ENCODE measurements at regions not wholly inside any gene's neighbourhood (a gene's known extent, or its start where the extent isn't known, plus 50 kb on each side); places are given as distances from the start of the nearest gene placed in this dataset.
A peak's percentile ranks its signal among the peaks of the same experiment; 100 is the strongest.
"Not testable (repeated sequence)": the region's sequence is repeated elsewhere in the genome, so short reads cannot be mapped to it uniquely, and the experiment has no call there.

DNA sequence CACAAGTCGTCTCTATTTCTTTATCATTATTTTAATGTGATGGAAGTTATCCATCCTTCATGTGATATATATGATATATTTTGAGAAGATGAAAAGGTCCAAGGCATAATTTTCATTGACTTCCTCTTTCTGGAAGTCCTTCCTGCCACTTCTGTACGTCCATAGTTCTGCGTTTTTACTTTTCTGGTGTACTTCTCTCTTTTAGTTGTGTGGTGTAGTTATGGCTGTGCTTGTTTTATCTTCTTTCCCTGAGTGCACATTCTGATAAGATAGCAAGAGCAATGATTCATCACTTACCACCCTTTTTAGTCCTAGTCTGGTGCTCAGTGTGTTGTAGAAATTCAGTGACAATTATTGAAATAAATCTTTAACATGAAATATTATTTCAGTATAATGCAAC is 231.3 kb upstream of the FERD3L start:
- DNase-seq (ENCODE audit: low spot score), result no peak

DNA sequence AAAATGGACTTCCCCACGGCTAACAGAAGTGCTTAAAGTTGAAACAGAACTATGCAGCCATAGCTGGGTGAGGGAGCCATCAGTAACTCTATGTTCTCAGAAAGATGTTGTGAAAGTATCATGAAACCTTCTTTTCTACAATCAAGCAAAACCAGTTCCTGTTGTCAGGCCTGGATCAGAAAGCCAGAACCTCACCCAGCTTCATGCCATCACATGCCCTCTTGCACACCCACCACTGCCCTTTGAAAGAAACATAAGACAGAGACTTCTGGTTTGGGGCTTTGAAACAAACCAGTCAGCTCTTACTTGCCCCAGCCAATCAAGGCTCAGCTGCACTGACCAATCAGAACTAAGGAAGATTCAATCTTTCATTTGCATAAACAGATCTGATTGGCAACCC is 230.8 kb upstream of the FERD3L start:
- DNase-seq (ENCODE audit: low spot score), result no peak

- DNase-seq (ENCODE audit: low spot score), result no peak
Observed at GRCh38 chr7:19373334-19373733, 228.1 kb upstream of the FERD3L start.

- no peak for DNase-seq (ENCODE audit: low spot score)
Observed at GRCh38 chr7:19369806-19370205, 224.6 kb upstream of the FERD3L start.

GRCh38 chr7:19369182-19369581 is 224.0 kb upstream of the FERD3L start:
- no peak for DNase-seq (ENCODE audit: low spot score)

- DNase-seq (ENCODE audit: low spot score), result no peak
Observed at GRCh38 chr7:19368491-19368925, 223.3 kb upstream of the FERD3L start.

DNA sequence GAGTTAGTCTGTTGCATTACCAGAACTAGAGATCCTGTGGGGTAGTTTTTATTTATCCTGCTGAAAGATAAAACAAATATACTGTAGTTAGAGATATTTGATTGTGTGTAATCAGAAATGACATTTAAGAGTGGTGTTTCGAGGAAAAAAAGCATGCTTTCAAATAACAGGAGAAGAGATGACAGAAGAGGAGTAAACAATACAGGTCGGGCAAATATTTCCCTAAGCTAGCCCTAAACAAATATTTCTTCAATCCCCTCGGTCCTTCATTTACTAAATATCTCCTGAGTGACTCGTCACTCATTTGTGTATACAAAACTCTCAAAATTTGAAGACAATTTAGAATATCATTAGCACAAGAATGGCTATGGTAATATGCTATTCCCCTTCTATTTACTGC is 219.7 kb upstream of the FERD3L start:
- no peak for DNase-seq (ENCODE audit: low spot score)

DNA sequence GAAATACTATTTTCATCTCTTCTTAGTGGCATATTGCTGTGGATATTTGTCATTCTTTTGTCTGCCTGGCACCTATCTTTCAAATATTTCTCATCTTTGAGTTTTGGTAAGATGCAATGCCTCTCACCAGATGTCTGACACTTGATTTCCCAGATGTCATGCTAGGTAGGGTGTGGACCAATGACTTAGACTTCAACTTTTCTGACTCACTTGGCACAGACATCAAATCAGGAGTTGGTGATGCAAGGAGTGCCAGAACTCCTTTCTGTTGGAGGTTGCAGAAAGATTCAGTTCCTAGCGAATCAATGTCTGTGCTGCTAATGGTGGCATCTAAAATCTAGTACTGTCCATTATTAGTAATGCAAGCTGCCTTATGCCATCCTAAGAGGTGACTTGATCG is 216.9 kb upstream of the FERD3L start:
- DNase-seq (ENCODE audit: low spot score), result no peak

DNA sequence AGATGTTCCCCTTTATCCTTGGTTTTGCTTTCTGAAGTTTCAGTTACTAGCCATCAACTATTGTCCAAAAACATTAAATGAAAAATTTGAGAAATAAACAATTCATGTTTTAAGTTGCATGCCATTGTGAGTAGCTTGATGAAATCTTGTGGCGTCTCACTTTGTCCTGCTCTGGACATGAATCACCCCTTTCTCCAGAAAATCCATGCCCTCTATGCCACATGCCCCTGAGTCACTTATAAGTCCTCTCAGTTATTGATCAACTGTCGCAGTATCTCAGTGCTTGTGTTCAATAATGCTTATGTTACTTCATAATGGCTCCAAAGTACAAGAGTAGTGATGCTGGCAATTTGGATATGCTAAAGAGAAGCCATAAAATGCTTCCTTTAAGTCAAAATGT is 208.0 kb upstream of the FERD3L start:
- DNase-seq (ENCODE audit: low spot score), result no peak

DNA sequence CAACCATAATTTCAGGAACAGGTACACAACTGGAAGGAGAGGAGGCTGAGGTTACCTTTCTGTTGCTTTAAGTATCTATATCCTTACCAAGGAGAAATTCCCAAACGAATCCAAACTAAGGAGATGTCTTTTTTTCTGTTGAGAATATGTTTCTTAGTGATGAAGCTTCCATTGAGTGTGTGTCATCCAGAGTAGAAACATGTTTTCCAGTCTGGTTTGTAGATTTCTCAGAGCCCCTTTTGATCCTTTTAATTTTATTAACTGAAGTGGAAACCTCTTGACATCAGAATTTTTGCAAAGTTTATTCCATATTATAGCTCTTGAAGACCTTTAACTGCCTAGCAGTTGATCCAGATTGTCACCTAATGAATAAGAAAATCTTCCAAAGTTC is 207.1 kb upstream of the FERD3L start:
- DNase-seq (ENCODE audit: low spot score), result no peak

GRCh38 chr7:19351341-19352304 is 206.4 kb upstream of the FERD3L start:
- DNase-seq (ENCODE audit: low spot score), result no peak

- no peak for DNase-seq (ENCODE audit: low spot score)
Observed at GRCh38 chr7:19339512-19339911, 194.3 kb upstream of the FERD3L start.

- not testable (repeated sequence) for DNase-seq (ENCODE audit: low spot score)
Observed at GRCh38 chr7:19338512-19338911, 193.3 kb upstream of the FERD3L start.

DNA sequence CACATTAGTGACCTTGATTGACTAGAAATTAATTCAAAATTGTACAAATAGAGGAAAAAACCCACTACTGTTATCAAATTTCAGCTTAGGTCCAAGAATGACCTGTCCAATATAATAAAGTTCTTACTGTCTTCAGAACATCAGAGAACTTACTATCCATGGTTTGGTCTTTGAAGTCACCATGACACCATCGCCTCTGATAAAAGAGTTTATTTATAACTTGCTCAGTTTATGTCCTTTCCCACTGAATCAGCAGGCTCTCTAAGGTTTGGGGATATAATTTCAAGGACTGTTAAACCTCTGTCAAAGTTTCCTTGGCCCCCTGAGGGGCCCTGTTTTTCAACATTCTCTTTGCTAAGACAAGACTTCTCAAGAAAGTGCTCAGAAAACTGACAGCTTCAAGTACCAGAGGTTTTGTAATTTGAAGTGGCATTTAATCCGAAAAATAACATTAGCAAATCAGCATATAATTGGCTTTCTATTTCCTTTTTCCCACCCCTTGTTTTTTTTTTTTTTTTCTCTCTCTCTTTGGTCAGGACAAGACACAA is 191.7 kb upstream of the FERD3L start:
- DNase-seq (ENCODE audit: low spot score), result no peak

DNA sequence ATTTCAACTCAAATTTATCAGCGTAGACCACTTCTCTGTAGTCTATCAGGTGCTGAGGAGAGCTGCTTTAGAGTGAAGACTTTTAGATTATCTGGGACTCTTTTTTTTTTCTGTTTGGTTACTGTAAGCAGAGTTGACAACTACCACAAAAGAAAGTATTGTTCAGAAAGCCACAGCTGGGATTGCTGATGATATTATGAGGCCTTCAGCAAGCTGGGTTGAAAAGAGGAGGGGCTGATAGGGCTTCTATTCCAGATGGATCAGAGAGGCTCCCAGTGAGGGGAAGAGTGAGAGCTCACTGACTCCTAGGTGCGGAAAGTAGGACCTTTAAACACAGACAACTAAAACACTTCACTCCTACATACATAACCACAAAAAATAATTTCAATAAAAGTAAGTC is 188.5 kb upstream of the FERD3L start:
- DNase-seq (ENCODE audit: low spot score), result peak; percentile 56

DNA sequence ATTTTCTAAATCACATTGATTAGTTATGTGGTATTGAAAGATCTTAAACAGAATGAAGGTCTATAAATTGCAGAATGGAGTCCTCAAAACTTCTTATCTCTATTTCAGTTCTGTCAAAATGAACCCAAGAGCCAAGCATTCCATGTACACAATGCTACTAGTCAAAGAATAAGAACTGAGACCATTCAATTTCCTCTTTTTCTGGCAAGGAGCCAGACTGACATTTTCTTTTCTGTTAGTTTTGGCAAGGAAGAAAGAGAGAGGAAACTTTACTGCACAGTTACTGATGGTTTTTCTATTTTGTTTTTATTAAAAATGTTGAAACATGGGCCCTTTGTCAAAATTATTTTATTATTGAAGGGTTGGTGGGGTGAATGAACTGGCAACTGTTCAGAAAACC is 181.8 kb upstream of the FERD3L start:
- no peak for DNase-seq (ENCODE audit: low spot score)

- no peak for DNase-seq (ENCODE audit: low spot score)
Observed at GRCh38 chr7:19322002-19322401, 176.8 kb upstream of the FERD3L start.

DNA sequence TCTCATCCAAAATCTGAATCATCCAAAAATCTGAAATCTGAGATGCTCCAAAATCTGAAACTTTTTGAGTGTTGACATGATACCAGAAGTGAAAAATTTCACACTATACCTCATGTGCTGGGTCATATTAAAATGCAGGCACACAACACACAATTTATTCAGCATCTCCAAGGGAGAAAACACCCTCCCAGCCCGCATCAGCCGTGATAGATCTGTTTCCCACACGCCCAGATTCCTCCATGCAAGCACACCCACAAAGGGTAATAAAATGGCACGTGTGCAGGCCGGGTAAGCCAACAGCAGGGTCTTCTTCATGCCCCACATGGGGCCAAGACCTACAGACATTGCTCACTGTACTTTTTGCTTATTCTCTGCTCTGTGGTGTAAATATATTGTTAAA is 173.1 kb upstream of the FERD3L start:
- DNase-seq (ENCODE audit: low spot score), result no peak

- no peak for DNase-seq (ENCODE audit: low spot score)
Observed at GRCh38 chr7:19317461-19317860, 172.2 kb upstream of the FERD3L start.

GRCh38 chr7:19312416-19312815 is 167.2 kb upstream of the FERD3L start:
- no peak for DNase-seq (ENCODE audit: low spot score)

GRCh38 chr7:19307554-19307953 is 162.3 kb upstream of the FERD3L start:
- no peak for DNase-seq (ENCODE audit: low spot score)

DNA sequence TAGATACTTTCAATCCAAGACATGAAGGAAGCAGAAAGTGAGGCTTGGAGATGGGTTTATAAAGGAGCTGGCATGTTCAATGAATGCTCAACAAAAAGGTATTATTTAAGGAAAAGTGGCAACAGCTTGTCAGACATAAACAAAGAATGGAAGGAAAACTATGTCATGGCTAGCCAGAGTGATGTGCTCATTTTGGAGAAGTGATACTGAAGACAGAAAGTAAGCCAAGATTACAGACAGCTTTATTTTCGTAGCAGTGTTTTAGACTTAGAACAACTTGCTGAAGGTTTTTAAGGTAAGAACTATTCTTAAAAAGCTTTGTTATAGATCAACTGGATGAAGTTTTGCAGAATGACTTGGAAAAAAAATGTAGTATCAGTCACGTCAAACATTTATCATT is 160.5 kb upstream of the FERD3L start:
- DNase-seq (ENCODE audit: low spot score), result no peak

- DNase-seq (ENCODE audit: low spot score), result no peak
Observed at GRCh38 chr7:19304086-19304485, 158.9 kb upstream of the FERD3L start.

DNA sequence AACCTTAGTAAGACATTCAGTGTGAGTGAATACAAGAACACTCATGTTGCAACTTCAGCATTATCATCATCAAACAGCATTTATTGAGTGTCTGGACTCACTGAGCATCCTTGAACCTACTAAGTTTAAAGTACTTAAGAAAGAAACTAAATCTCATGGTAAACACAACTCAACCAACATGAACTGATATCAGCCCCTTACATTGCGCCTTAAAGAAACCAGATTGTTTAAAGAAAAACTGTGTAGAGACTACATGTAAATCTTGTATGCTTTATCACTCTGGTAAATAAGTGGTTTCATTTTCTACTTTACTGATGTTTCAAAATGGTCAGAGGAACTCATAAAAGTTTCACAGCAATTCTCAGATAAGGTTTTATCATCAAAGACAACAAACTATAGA is 157.5 kb upstream of the FERD3L start:
- no peak for DNase-seq (ENCODE audit: low spot score)

Data from Ammon's horn (tissue), 1 donor.